ENCODE measurements at regions not wholly inside any gene's neighbourhood (a gene's known extent, or its start where the extent isn't known, plus 50 kb on each side); places are given as distances from the start of the nearest gene placed in this dataset.

GRCh38 chr9:108316630-108317029 lies 539.2 kb downstream of the ACTL7B start:
- DNase-seq = no peak
- intact Hi-C loops (cut with micrococcal nuclease) = no loop called here
- Mint-ChIP-seq H3K9me3 (peaks cover 12% of the 10 kb centered on the region), H3K4me3 (no peak overlapping the region), H3K27me3 (no peaks in the 10 kb centered on the region), H3K36me3 (no peaks in the 10 kb centered on the region), H3K4me1 (ENCODE audit: low read depth) (no peaks in the 10 kb centered on the region), H3K27ac (no peak overlapping the region)
- CTCF ChIA-PET = no interaction called here
- POLR2A ChIA-PET = no interaction called here

DNA sequence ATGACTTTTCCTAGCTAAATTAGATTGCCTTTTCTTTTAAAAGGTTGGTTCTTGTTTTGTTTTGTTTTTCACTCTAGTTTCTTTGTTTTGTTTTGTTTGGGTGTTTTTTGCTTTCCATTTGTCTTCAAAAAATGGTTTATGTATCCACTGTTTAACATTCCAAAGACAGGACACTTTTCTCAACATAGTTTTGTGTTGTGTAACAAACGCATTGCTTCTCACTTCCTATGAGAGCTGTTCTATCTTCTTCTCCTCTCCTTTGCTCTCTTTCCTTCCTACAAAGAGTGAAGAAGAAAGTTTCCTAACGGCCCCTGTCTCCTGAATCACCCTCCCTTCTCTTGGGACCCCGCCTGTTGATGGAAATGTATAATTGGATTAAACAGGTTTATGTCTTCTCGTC lies 539.7 kb downstream of the ACTL7B start:
- ChIA-PET POLR2A (no interaction called here), CTCF (no interaction called here)
- Mint-ChIP-seq H3K9me3 (peaks cover 10% of the 10 kb centered on the region), H3K27me3 (no peaks in the 10 kb centered on the region), H3K4me1 (ENCODE audit: low read depth) (no peaks in the 10 kb centered on the region), H3K27ac (no peak overlapping the region), H3K4me3 (no peak overlapping the region), H3K36me3 (no peaks in the 10 kb centered on the region)
- intact Hi-C loops (cut with micrococcal nuclease) = no loop called here
- DNase-seq = no peak

- intact Hi-C loops (cut with micrococcal nuclease) = no loop called here
- H3K27me3 Mint-ChIP-seq = no peaks in the 10 kb centered on the region
- no peak overlapping the region for H3K27ac Mint-ChIP-seq
- peaks cover 14% of the 10 kb centered on the region for H3K9me3 Mint-ChIP-seq
- no peak overlapping the region for H3K4me3 Mint-ChIP-seq
- POLR2A ChIA-PET = no interaction called here
- no peaks in the 10 kb centered on the region for H3K36me3 Mint-ChIP-seq
- H3K4me1 Mint-ChIP-seq (ENCODE audit: low read depth) = no peaks in the 10 kb centered on the region
- CTCF ChIA-PET = no interaction called here
- no peak for DNase-seq
Measured at GRCh38 chr9:108311745-108312144, 544.0 kb downstream of the ACTL7B start.

DNA sequence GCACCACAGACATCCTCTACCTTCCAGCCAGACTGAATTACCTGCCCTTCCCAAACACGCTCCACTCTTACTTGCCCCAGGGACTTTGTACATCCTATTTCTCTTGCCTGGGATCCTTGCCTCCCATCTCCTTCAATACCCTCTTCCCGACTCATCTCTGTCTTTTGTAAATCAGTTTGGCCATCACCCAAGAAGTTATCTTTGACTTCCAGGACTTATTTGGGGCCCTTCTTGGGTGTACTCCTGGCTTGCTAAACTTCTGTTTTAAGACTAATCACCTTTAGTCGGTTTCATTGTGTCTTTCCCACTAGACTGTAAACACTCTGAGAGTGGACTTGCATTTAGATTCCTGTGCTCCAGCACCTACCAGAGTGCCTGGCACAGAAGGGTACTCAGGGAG lies 545.6 kb downstream of the ACTL7B start:
- ChIA-PET POLR2A (no interaction called here), CTCF (no interaction called here)
- H3K9me3 Mint-ChIP-seq = peaks cover 10% of the 10 kb centered on the region
- no peak overlapping the region for H3K4me3 Mint-ChIP-seq
- no peaks in the 10 kb centered on the region for H3K27me3 Mint-ChIP-seq
- H3K36me3 Mint-ChIP-seq = no peaks in the 10 kb centered on the region
- DNase-seq = no peak
- no peaks in the 10 kb centered on the region for H3K4me1 Mint-ChIP-seq (ENCODE audit: low read depth)
- no peak overlapping the region for H3K27ac Mint-ChIP-seq
- intact Hi-C loops (cut with micrococcal nuclease) = no loop called here

DNA sequence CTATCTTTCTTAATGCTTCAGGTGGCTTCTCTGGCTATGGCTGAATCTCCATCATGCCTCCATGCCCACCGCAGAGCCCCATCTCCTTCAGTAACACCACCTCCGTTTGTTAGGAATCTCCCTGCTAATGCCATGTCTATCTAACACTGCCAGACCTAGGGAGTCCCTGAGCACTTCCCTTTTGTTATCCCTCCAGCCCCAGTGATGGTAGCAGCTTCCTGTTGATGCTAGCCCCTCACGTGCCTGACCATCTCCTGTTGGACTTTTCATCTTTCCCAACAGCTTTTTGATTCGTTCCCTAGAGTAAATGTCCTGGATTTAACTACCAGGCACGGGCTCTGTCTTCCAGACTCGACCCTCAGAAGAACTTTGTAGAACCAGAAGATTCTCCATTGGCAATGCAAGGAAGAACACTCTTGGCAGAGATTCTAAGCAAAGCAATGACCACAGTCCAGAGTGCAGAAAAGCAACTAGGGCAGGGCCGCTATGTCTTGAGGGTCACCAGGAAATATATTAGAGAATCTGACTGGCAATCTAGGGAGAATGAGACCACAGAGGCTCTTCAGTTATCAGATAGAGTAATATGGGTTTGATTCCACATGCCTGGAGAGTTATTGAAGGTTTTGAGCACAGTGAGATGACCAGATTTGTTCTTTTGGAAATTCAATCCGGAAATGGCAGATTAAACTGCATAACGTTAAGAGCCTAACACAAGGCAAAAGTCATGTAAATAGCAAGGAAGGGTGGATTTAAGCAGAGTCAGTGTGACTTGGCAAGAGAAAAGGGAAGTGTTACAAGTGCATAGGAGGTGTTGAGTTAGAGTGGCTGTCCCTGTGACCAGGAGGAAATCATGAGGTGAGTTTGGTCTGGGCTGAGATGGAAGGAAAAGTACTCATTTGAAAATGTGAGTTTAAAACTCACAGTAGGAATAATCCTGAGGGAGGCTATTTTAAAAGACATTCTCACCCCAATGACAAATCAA lies 555.2 kb downstream of the ACTL7B start:
- ChIA-PET CTCF (no interaction called here), POLR2A (no interaction called here)
- H3K27me3 Mint-ChIP-seq = no peaks in the 10 kb centered on the region
- DNase-seq = no peak
- intact Hi-C loops (cut with micrococcal nuclease) = no loop called here
- no peaks in the 10 kb centered on the region for H3K9me3 Mint-ChIP-seq
- no peaks in the 10 kb centered on the region for H3K36me3 Mint-ChIP-seq
- no peaks in the 10 kb centered on the region for H3K4me1 Mint-ChIP-seq (ENCODE audit: low read depth)
- no peak overlapping the region for H3K27ac Mint-ChIP-seq
- no peak overlapping the region for H3K4me3 Mint-ChIP-seq

- CTCF ChIA-PET = no interaction called here
- no peaks in the 10 kb centered on the region for H3K27me3 Mint-ChIP-seq
- H3K9me3 Mint-ChIP-seq = no peaks in the 10 kb centered on the region
- H3K36me3 Mint-ChIP-seq = no peaks in the 10 kb centered on the region
- DNase-seq = no peak
- no peak overlapping the region for H3K27ac Mint-ChIP-seq
- intact Hi-C loops (cut with micrococcal nuclease) = no loop called here
- H3K4me1 Mint-ChIP-seq (ENCODE audit: low read depth) = no peaks in the 10 kb centered on the region
- H3K4me3 Mint-ChIP-seq = no peak overlapping the region
- POLR2A ChIA-PET = no interaction called here
Measured at GRCh38 chr9:108297073-108297472, 558.7 kb downstream of the ACTL7B start.

- ChIA-PET POLR2A (no interaction called here), CTCF (no interaction called here)
- Mint-ChIP-seq H3K36me3 (no peaks in the 10 kb centered on the region), H3K9me3 (no peaks in the 10 kb centered on the region), H3K4me3 (no peak overlapping the region), H3K27me3 (no peaks in the 10 kb centered on the region), H3K4me1 (ENCODE audit: low read depth) (no peaks in the 10 kb centered on the region), H3K27ac (no peak overlapping the region)
- no peak for DNase-seq
- intact Hi-C loops (cut with micrococcal nuclease) = no loop called here
Measured at GRCh38 chr9:108296056-108296455, 559.7 kb downstream of the ACTL7B start.

DNA sequence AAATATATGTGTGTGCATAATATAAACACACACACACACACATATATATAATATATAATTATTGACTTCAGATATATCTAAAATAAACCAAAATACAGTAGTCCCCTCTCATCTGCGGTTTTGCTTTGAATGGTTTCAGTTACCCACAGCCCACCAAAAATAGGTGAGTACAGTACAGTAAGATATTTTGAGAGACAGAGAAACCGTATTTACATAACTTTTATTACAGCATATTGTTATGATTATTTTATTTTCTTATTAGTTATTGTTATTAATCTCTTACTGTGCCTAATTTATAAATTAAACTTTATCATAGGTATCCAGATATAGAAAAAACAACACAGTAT lies 564.2 kb downstream of the ACTL7B start:
- no peak for DNase-seq
- no peak overlapping the region for H3K4me3 Mint-ChIP-seq
- peaks cover 4% of the 10 kb centered on the region for H3K9me3 Mint-ChIP-seq
- H3K36me3 Mint-ChIP-seq = no peaks in the 10 kb centered on the region
- no peak overlapping the region for H3K27ac Mint-ChIP-seq
- no peaks in the 10 kb centered on the region for H3K4me1 Mint-ChIP-seq (ENCODE audit: low read depth)
- no peaks in the 10 kb centered on the region for H3K27me3 Mint-ChIP-seq
- POLR2A ChIA-PET = no interaction called here
- intact Hi-C loops (cut with micrococcal nuclease) = no loop called here
- CTCF ChIA-PET = no interaction called here

DNA sequence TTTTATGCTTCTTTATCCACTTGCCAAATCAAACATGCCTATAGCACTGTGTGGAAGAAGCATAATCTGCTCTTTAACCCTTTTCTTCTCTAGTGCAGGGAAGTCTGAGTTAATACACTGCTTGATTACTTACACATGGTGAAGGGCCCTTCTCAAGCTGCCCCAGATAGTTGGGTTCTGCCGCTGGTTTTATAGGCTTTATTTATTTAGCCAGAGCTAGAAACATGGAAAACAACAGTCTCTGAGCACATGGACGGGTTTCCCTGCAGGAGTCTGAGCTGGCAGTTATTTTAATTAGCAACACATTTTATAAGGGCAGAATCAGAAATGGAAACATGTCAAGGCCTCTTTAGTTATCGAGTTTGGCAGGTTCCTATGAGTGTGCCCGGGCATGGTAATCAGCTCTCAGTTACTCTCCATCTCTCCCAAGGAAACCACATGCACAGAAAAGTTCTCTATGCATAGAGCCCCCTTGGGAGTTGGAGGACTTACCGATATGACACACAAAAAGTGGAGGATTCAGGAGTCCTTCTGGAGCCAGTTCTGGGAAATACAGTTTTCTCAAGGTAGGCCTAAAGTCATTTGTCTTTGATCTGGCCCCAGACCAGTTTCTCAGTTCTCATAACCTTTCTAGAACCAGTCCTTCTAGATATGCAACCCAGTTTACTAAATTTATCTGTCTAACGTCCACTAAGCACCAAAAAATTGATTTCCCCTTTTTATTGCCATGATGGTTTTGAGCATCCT lies 564.8 kb downstream of the ACTL7B start:
- ChIA-PET POLR2A (no interaction called here), CTCF (no interaction called here)
- intact Hi-C loops (cut with micrococcal nuclease) = no loop called here
- Mint-ChIP-seq H3K36me3 (no peaks in the 10 kb centered on the region), H3K4me3 (no peak overlapping the region), H3K4me1 (ENCODE audit: low read depth) (no peaks in the 10 kb centered on the region), H3K27ac (no peak overlapping the region), H3K27me3 (no peaks in the 10 kb centered on the region), H3K9me3 (peaks cover 4% of the 10 kb centered on the region)
- no peak for DNase-seq

DNA sequence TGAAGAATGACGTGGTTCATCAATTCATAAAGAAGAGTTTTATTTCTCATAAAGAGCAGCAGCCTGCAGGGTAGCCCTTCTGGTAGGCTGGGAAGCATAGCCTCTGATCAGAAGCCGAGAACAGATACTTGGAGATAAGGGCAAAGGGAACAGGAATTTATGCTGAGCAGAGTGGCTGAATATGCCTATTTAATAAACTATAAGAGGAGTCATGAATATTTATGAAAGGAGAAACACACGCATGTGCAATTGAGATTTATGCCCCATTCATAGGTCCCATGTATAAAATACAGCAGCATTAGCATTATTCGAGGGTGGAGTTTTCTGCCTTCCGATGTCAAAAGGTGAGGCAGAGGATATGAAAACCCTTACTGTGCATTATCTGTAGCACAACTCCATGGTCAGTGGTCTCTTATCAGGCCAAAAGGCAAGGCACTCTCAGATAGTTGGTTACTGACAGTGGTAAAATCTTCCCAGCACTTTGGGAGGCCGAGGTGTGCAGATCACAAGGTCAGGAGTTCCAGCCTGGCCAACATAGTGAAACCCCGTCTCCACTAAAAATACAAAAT lies 569.1 kb downstream of the ACTL7B start:
- ChIA-PET POLR2A (no interaction called here), CTCF (no interaction called here)
- intact Hi-C loops (cut with micrococcal nuclease) = no loop called here
- Mint-ChIP-seq H3K27me3 (no peaks in the 10 kb centered on the region), H3K4me3 (no peak overlapping the region), H3K27ac (no peak overlapping the region), H3K9me3 (peaks cover 4% of the 10 kb centered on the region), H3K36me3 (no peaks in the 10 kb centered on the region), H3K4me1 (ENCODE audit: low read depth) (no peaks in the 10 kb centered on the region)
- DNase-seq = no peak

DNA sequence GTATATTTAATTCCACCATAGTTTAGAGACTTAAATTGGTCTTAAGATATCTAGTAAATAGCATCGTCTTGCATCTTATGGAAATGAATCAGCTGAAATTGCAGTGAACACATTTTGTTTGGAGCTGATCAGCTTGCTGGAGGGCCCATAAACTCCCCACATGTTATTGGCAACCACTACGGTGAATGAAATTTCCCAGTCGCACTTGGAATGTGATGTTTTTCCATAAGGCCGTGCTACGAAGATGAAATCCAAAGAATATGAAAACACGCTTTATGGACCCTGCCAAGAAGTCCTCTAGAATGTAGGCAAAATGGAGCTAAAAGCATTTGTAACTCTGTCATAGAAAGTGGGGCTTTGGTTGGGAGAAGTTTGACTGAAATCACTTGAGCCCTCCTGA lies 572.1 kb downstream of the ACTL7B start:
- Mint-ChIP-seq H3K27ac (no peak overlapping the region), H3K27me3 (no peaks in the 10 kb centered on the region), H3K4me1 (ENCODE audit: low read depth) (no peaks in the 10 kb centered on the region), H3K9me3 (no peaks in the 10 kb centered on the region), H3K4me3 (no peak overlapping the region), H3K36me3 (no peaks in the 10 kb centered on the region)
- ChIA-PET CTCF (no interaction called here), POLR2A (no interaction called here)
- DNase-seq = no peak
- intact Hi-C loops (cut with micrococcal nuclease) = no loop called here

DNA sequence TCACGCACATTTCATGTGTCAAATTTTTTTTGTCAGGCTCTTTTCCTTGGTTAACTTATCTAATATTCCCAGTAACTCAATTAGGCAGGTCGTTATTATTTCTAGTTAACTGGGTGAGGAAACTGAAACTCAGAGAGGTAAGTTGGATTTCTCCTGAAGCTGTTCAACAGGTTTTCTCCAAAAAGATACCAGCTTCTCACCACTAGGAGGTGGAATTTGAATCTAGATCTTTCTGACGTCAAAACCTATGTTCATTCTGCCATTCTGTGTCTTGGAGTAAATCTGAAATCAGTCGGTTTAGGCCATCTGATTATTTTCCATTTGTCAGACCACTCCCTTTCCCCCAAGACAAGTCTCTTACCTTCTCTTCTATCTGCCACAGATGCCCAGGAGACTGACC lies 572.9 kb downstream of the ACTL7B start:
- no peak overlapping the region for H3K4me3 Mint-ChIP-seq
- H3K4me1 Mint-ChIP-seq (ENCODE audit: low read depth) = no peaks in the 10 kb centered on the region
- H3K27me3 Mint-ChIP-seq = no peaks in the 10 kb centered on the region
- H3K27ac Mint-ChIP-seq = no peak overlapping the region
- ChIA-PET CTCF (interaction anchor here (1.0 kb wide), 1 partner anchor 13 kb away, joined by 3 read pairs; no protein-coding TSS in a partner anchor), POLR2A (no interaction called here)
- H3K9me3 Mint-ChIP-seq = no peaks in the 10 kb centered on the region
- intact Hi-C loops (cut with micrococcal nuclease) = no loop called here
- DNase-seq = no peak
- H3K36me3 Mint-ChIP-seq = no peaks in the 10 kb centered on the region

- ChIA-PET POLR2A (no interaction called here), CTCF (no interaction called here)
- H3K27ac Mint-ChIP-seq = no peak overlapping the region
- H3K36me3 Mint-ChIP-seq = no peaks in the 10 kb centered on the region
- no peak overlapping the region for H3K4me3 Mint-ChIP-seq
- H3K9me3 Mint-ChIP-seq = no peaks in the 10 kb centered on the region
- no peak for DNase-seq
- intact Hi-C loops (cut with micrococcal nuclease) = no loop called here
- H3K4me1 Mint-ChIP-seq (ENCODE audit: low read depth) = no peaks in the 10 kb centered on the region
- H3K27me3 Mint-ChIP-seq = no peaks in the 10 kb centered on the region
Measured at GRCh38 chr9:108281696-108282095, 574.1 kb downstream of the ACTL7B start.
